ENCODE measurements at regions not wholly inside any gene's neighbourhood (a gene's known extent, or its start where the extent isn't known, plus 50 kb on each side); places are given as distances from the start of the nearest gene placed in this dataset.

GRCh38 chr16:85429776-85430522 lies 183.2 kb upstream of the GSE1 start:
- TF ChIP-seq CTCF (IDR thresholded peaks at IDR 0.05; ENCODE audit: insufficient read depth, low read length), result no peak
- no peak overlapping the region for H3K4me3 ChIP-seq (ENCODE audit: low read depth, low read length)
- DNase-seq (ENCODE audit: low read depth), result no peak

GRCh38 chr16:85430523-85431421 lies 182.3 kb upstream of the GSE1 start:
- DNase-seq (ENCODE audit: low read depth), result no peak
- no peak overlapping the region for H3K4me3 ChIP-seq (ENCODE audit: low read depth, low read length)
- TF ChIP-seq CTCF (IDR thresholded peaks at IDR 0.05; ENCODE audit: insufficient read depth, low read length), result no peak

- H3K4me3 ChIP-seq (ENCODE audit: low read depth, low read length), result no peak overlapping the region
- DNase-seq (ENCODE audit: low read depth), result no peak
- no peak for TF ChIP-seq CTCF (IDR thresholded peaks at IDR 0.05; ENCODE audit: insufficient read depth, low read length)
These were observed 181.5 kb upstream of the GSE1 start for GRCh38 chr16:85431431-85432124.

GRCh38 chr16:85432606-85433005 lies 180.5 kb upstream of the GSE1 start:
- TF ChIP-seq CTCF (IDR thresholded peaks at IDR 0.05; ENCODE audit: insufficient read depth, low read length), result no peak
- no peak for DNase-seq (ENCODE audit: low read depth)

GRCh38 chr16:85433477-85433876 lies 179.6 kb upstream of the GSE1 start:
- no peak overlapping the region for H3K4me3 ChIP-seq (ENCODE audit: low read depth, low read length)
- no peak for DNase-seq (ENCODE audit: low read depth)
- TF ChIP-seq CTCF (IDR thresholded peaks at IDR 0.05; ENCODE audit: insufficient read depth, low read length), result no peak

More at GRCh38 chr16:85432606-85433005, 180.5 kb upstream of the GSE1 start:
- no peak overlapping the region for H3K4me3 ChIP-seq (ENCODE audit: low read depth, low read length)

GRCh38 chr16:85435286-85435685 lies 177.8 kb upstream of the GSE1 start:
- TF ChIP-seq CTCF (IDR thresholded peaks at IDR 0.05; ENCODE audit: insufficient read depth, low read length), result no peak

More at GRCh38 chr16:85435286-85435685, 177.8 kb upstream of the GSE1 start:
- no peak overlapping the region for H3K4me3 ChIP-seq (ENCODE audit: low read depth, low read length)
- DNase-seq (ENCODE audit: low read depth), result no peak

Data from fibroblast of the aortic adventitia (primary cell).